GM23248 (cell line): ENCODE measurements at regions not wholly inside any gene's neighbourhood (a gene's known extent, or its start where the extent isn't known, plus 50 kb on each side); places are given as distances from the start of the nearest gene placed in this dataset.

Experiments
- DNase-seq: peaks from one replicate; pipeline ENCODE4 v3.0.0-alpha.2; 2015
- H2AFZ ChIP-seq: fragments of 200-600 bp; sonication (generic); 2 replicates; pipeline ENCODE4 v1.6.1; 2016; ENCODE audit warnings: antibody characterized with exemption
- H3F3A ChIP-seq: fragments of 200-600 bp; sonication (generic); 2 replicates; pipeline ENCODE4 v1.6.1; 2016; ENCODE audit warnings: mild to moderate bottlenecking, antibody characterized with exemption, mixed run types; ENCODE audit not compliant: insufficient read depth
- H3K27ac ChIP-seq: fragments of 200-600 bp; sonication (generic); 2 replicates; pipeline ENCODE4 v1.5.1; 2016; ENCODE audit warnings: mild to moderate bottlenecking
- H3K27me3 ChIP-seq: fragments of 200-600 bp; sonication (generic); replicated peaks from 2 replicates; pipeline ENCODE4 v1.6.1; 2016; ENCODE audit warnings: mild to moderate bottlenecking; ENCODE audit not compliant: insufficient read depth
- H3K36me3 ChIP-seq: fragments of 200-600 bp; sonication (generic); 2 replicates; pipeline ENCODE4 v1.6.1; 2016; ENCODE audit warnings: low read depth, mild to moderate bottlenecking
- H3K4me1 ChIP-seq: fragments of 200-600 bp; sonication (generic); 2 replicates; pipeline ENCODE4 v1.6.1; 2016; ENCODE audit warnings: mild to moderate bottlenecking; ENCODE audit not compliant: insufficient read depth
- H3K4me2 ChIP-seq: fragments of 200-600 bp; sonication (generic); one replicate; pipeline ENCODE4 v1.6.1; 2016; ENCODE audit warnings: mild to moderate bottlenecking; ENCODE audit not compliant: unreplicated experiment
- H3K4me3 ChIP-seq: fragments of 200-600 bp; sonication (generic); 2 replicates; pipeline ENCODE4 v1.5.1; 2016; ENCODE audit warnings: mild to moderate bottlenecking
- H3K79me2 ChIP-seq: fragments of 200-600 bp; sonication (generic); 2 replicates; pipeline ENCODE4 v1.6.1; 2016; ENCODE audit warnings: mild to moderate bottlenecking; ENCODE audit not compliant: insufficient read depth
- H3K9ac ChIP-seq: fragments of 200-600 bp; sonication (generic); 2 replicates; pipeline ENCODE4 v1.6.1; 2016; ENCODE audit warnings: mild to moderate bottlenecking
- H3K9me2 ChIP-seq: fragments of 200-600 bp; sonication (generic); 2 replicates; pipeline ENCODE4 v1.6.1; 2016; ENCODE audit warnings: mixed run types, mild to moderate bottlenecking, moderate library complexity; ENCODE audit not compliant: insufficient read depth
- H3K9me3 ChIP-seq: fragments of 200-600 bp; sonication (generic); one replicate; pipeline ENCODE4 v1.6.1; 2017; ENCODE audit warnings: low read depth
- H4K20me1 ChIP-seq: fragments of 200-600 bp; sonication (generic); 2 replicates; pipeline ENCODE4 v1.6.0; 2016; ENCODE audit not compliant: insufficient read depth
- EZH2 ChIP-seq: fragments of 200-600 bp; sonication (generic); IDR thresholded peaks from 2 replicates; pipeline ENCODE4 v1.6.1; 2018; ENCODE audit warnings: antibody characterized with exemption, mild to moderate bottlenecking; ENCODE audit not compliant: insufficient read depth, poor library complexity, severe bottlenecking
- EZH2phosphoT487 ChIP-seq: fragments of 200-600 bp; sonication (generic); IDR thresholded peaks from 2 replicates; pipeline ENCODE4 v1.6.1; 2018; ENCODE audit warnings: antibody characterized with exemption, moderate library complexity, mild to moderate bottlenecking, low read depth; ENCODE audit not compliant: insufficient read depth
- WGBS, 2 experiments: methylation state at CpG; one replicate each; pipeline ENCODE4 v1.1.6; 2015 to 2017; ENCODE audit warnings: low lambda C conversion rate in 2 of 2, low coverage in 1 of 2; ENCODE audit errors: missing lambda C conversion rate in 2 of 2; 5-methylcytosine and 5-hydroxymethylcytosine counted together
- in situ Hi-C: fragments of 300-500 bp; cut with MboI; formaldehyde crosslinking; loops from 2 replicates; pipeline ENCODE4 v1.15.0; 2020

- Histone ChIP-seq H3K79me2 (no peaks in the 10 kb centered on the region), H3F3A (no peaks in the 10 kb centered on the region), H3K9ac (no peak overlapping the region), H2AFZ (no peak overlapping the region), H3K9me3 (no peaks in the 10 kb centered on the region), H3K27ac (no peak overlapping the region), H4K20me1 (no peaks in the 10 kb centered on the region), H3K4me2 (no peak overlapping the region), H3K27me3 (0 out of 2 replicates have a peak, but pooled peaks cover 9% of the 10 kb centered on the region), H3K4me1 (no peaks in the 10 kb centered on the region), H3K9me2 (no peaks in the 10 kb centered on the region), H3K36me3 (no peaks in the 10 kb centered on the region), H3K4me3 (no peak overlapping the region)
- TF ChIP-seq EZH2 (no peak), EZH2phosphoT487 (no peak)
- WGBS, 2 experiments, result 44 to 49% methylated on average over 6 of the region's 6 CpGs
- peak; percentile 2 for DNase-seq
- in situ Hi-C loops, result no loop called here
These were observed 122.3 kb downstream of the QRSL1 start for GRCh38 chr6:106751501-106752252.

GRCh38 chr6:106750946-106751345 lies 121.6 kb downstream of the QRSL1 start:
- no peaks in the 10 kb centered on the region for H3K79me2 ChIP-seq
- in situ Hi-C loops, result no loop called here
- H3K27ac ChIP-seq, result no peak overlapping the region
- H3K9me2 ChIP-seq, result no peaks in the 10 kb centered on the region
- no peaks in the 10 kb centered on the region for H3K4me1 ChIP-seq
- H3K9ac ChIP-seq, result no peak overlapping the region
- no peaks in the 10 kb centered on the region for H4K20me1 ChIP-seq
- no peak overlapping the region for H2AFZ ChIP-seq
- no peaks in the 10 kb centered on the region for H3K36me3 ChIP-seq
- no peak for TF ChIP-seq EZH2phosphoT487
- TF ChIP-seq EZH2, result no peak
- no peak overlapping the region for H3K4me2 ChIP-seq
- H3F3A ChIP-seq, result no peaks in the 10 kb centered on the region
- no peak for DNase-seq
- H3K4me3 ChIP-seq, result no peak overlapping the region
- 0 out of 2 replicates have a peak, but pooled peaks cover 9% of the 10 kb centered on the region for H3K27me3 ChIP-seq
- 50 to 52% methylated on average over 4 of the region's 4 CpGs for WGBS, 2 experiments
- no peaks in the 10 kb centered on the region for H3K9me3 ChIP-seq

GRCh38 chr6:106750142-106750918 lies 121.0 kb downstream of the QRSL1 start:
- Histone ChIP-seq H3K4me3 (no peak overlapping the region), H3K27me3 (0 out of 2 replicates have a peak, but pooled peaks cover 9% of the 10 kb centered on the region), H4K20me1 (no peaks in the 10 kb centered on the region), H3K9ac (no peak overlapping the region), H2AFZ (no peak overlapping the region), H3K79me2 (no peaks in the 10 kb centered on the region), H3K4me2 (no peak overlapping the region), H3K9me2 (no peaks in the 10 kb centered on the region), H3K4me1 (no peaks in the 10 kb centered on the region), H3K9me3 (no peaks in the 10 kb centered on the region), H3F3A (no peaks in the 10 kb centered on the region), H3K36me3 (no peaks in the 10 kb centered on the region), H3K27ac (no peak overlapping the region)
- no peak for DNase-seq
- TF ChIP-seq EZH2 (no peak), EZH2phosphoT487 (no peak)
- WGBS, 2 experiments, result 45 to 53% methylated on average over 9 of the region's 9 CpGs
- in situ Hi-C loops, result no loop called here

GRCh38 chr6:106749609-106750008 lies 120.2 kb downstream of the QRSL1 start:
- H3F3A ChIP-seq, result no peaks in the 10 kb centered on the region
- H3K9me2 ChIP-seq, result no peaks in the 10 kb centered on the region
- 33% methylated on average over 4 of the region's 4 CpGs for WGBS, 2 experiments
- H3K27ac ChIP-seq, result no peak overlapping the region
- DNase-seq, result peak; percentile 24
- in situ Hi-C loops, result no loop called here
- no peaks in the 10 kb centered on the region for H3K9me3 ChIP-seq
- H3K9ac ChIP-seq, result no peak overlapping the region
- no peaks in the 10 kb centered on the region for H3K36me3 ChIP-seq
- 0 out of 2 replicates have a peak, but pooled peaks cover 9% of the 10 kb centered on the region for H3K27me3 ChIP-seq
- no peak overlapping the region for H3K4me3 ChIP-seq
- H2AFZ ChIP-seq, result no peak overlapping the region
- no peaks in the 10 kb centered on the region for H3K4me1 ChIP-seq
- no peak overlapping the region for H3K4me2 ChIP-seq
- TF ChIP-seq EZH2phosphoT487, result no peak
- TF ChIP-seq EZH2, result no peak
- no peaks in the 10 kb centered on the region for H3K79me2 ChIP-seq
- no peaks in the 10 kb centered on the region for H4K20me1 ChIP-seq
